ENCODE measurements at regions not wholly inside any gene's neighbourhood (a gene's known extent, or its start where the extent isn't known, plus 50 kb on each side); places are given as distances from the start of the nearest gene placed in this dataset.

GRCh38 chr3:17823036-17823435 lies 80.6 kb upstream of the TBC1D5 start:
- no peak overlapping the region for H3K4me2 ChIP-seq
- no peaks in the 10 kb centered on the region for H3K27me3 ChIP-seq (ENCODE audit: insufficient read depth)
- H3K4me3 ChIP-seq: no peak overlapping the region
- no peak overlapping the region for H3K27ac Mint-ChIP-seq
- H2AFZ ChIP-seq: no peak overlapping the region
- no peaks in the 10 kb centered on the region for H3K4me1 Mint-ChIP-seq
- H3K9me3 Mint-ChIP-seq: peaks cover 4% of the 10 kb centered on the region; the same call in 1 of the 3 replicates
- H3K9me2 ChIP-seq (ENCODE audit: insufficient read depth): 0 out of 2 replicates have a peak, but pooled peaks cover 4% of the 10 kb centered on the region
- H4K20me1 ChIP-seq (replicated peaks; ENCODE audit: insufficient read depth): no peaks in the 10 kb centered on the region
- H3K4me1 ChIP-seq (ENCODE audit: insufficient read depth): no peaks in the 10 kb centered on the region
- H3K4me3 Mint-ChIP-seq: no peak overlapping the region
- H3K36me3 Mint-ChIP-seq (ENCODE audit: low read depth): no peaks in the 10 kb centered on the region
- TF ChIP-seq JUNB (IDR thresholded peaks at IDR 0.05; ENCODE audit: unreplicated experiment): no peak
- no peak for TF ChIP-seq NANOG (IDR thresholded peaks at IDR 0.05; ENCODE audit: borderline replicate concordance)
- no peak for TF ChIP-seq EZH2phosphoT487 (IDR thresholded peaks at IDR 0.05; ENCODE audit: unreplicated experiment)
- TF ChIP-seq ETS1 (IDR thresholded peaks at IDR 0.05): no peak
- TF ChIP-seq POLR2AphosphoS5 (IDR thresholded peaks at IDR 0.05; ENCODE audit: low read depth): no peak
- TF ChIP-seq ZNF462 (CRISPR knock-in tag; IDR thresholded peaks at IDR 0.05): no peak
- TF ChIP-seq EZH2 (IDR thresholded peaks at IDR 0.05; ENCODE audit: low read depth, unreplicated experiment): no peak
- no peak for TF ChIP-seq STAT1 (IDR thresholded peaks at IDR 0.05; ENCODE audit: unreplicated experiment)
- TF ChIP-seq CREB1 (CRISPR knock-in tag; IDR thresholded peaks at IDR 0.05; ENCODE audit: low read depth): no peak
- TF ChIP-seq, protein P1, sequence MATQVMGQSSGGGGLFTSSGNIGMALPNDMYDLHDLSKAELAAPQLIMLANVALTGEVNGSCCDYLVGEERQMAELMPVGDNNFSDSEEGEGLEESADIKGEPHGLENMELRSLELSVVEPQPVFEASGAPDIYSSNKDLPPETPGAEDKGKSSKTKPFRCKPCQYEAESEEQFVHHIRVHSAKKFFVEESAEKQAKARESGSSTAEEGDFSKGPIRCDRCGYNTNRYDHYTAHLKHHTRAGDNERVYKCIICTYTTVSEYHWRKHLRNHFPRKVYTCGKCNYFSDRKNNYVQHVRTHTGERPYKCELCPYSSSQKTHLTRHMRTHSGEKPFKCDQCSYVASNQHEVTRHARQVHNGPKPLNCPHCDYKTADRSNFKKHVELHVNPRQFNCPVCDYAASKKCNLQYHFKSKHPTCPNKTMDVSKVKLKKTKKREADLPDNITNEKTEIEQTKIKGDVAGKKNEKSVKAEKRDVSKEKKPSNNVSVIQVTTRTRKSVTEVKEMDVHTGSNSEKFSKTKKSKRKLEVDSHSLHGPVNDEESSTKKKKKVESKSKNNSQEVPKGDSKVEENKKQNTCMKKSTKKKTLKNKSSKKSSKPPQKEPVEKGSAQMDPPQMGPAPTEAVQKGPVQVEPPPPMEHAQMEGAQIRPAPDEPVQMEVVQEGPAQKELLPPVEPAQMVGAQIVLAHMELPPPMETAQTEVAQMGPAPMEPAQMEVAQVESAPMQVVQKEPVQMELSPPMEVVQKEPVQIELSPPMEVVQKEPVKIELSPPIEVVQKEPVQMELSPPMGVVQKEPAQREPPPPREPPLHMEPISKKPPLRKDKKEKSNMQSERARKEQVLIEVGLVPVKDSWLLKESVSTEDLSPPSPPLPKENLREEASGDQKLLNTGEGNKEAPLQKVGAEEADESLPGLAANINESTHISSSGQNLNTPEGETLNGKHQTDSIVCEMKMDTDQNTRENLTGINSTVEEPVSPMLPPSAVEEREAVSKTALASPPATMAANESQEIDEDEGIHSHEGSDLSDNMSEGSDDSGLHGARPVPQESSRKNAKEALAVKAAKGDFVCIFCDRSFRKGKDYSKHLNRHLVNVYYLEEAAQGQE (IDR thresholded peaks at IDR 0.05; ENCODE audit: unreplicated experiment): no peak
- TF ChIP-seq CTCF (conservative IDR thresholded peaks at IDR 0.05; ENCODE audit: low read depth in 2 of 2): no peak
- TF ChIP-seq ZNF114 (CRISPR knock-in tag; IDR thresholded peaks at IDR 0.05): no peak
- no peak for TF ChIP-seq ZNF331 (CRISPR knock-in tag; IDR thresholded peaks at IDR 0.05; ENCODE audit: low read depth)
- no peak overlapping the region for H3K27ac ChIP-seq (ENCODE audit: low read depth)
- H3F3A ChIP-seq (replicated peaks; ENCODE audit: low read depth): no peaks in the 10 kb centered on the region
- no peaks in the 10 kb centered on the region for H3K27me3 Mint-ChIP-seq (ENCODE audit: insufficient read depth, low read depth, poor library complexity)
- no peak for DNase-seq (ENCODE audit: low spot score)
- H3K36me3 ChIP-seq (ENCODE audit: insufficient read depth): no peaks in the 10 kb centered on the region
- no peak for ATAC-seq
- H3K79me2 ChIP-seq (replicated peaks; ENCODE audit: insufficient read depth): no peaks in the 10 kb centered on the region
